SH-SY5Y (cell line): ENCODE measurements at regions not wholly inside any gene's neighbourhood (a gene's known extent, or its start where the extent isn't known, plus 50 kb on each side); places are given as distances from the start of the nearest gene placed in this dataset.

ENCODE experiments used
- GATA2 ChIP-seq: IDR thresholded peaks from 2 replicates; pipeline ENCODE4 v1.6.1; 2011; ENCODE audit warnings: mild to moderate bottlenecking, low read depth, low read length
- GATA3 ChIP-seq: IDR thresholded peaks from 2 replicates; pipeline ENCODE4 v1.6.1; 2011; ENCODE audit warnings: low read depth, mild to moderate bottlenecking, low read length, moderate library complexity

GRCh38 chr1:4045397-4046010 lies 145.4 kb upstream of the C1orf174 start:
- TF ChIP-seq GATA2 (no peak), GATA3 (no peak)
